Nephron progenitor cell (in vitro differentiated cells): ENCODE measurements at regions not wholly inside any gene's neighbourhood (a gene's known extent, or its start where the extent isn't known, plus 50 kb on each side); places are given as distances from the start of the nearest gene placed in this dataset.

Source experiments
- DNase-seq: peaks from one replicate; pipeline ENCODE4 v3.0.0; 2021
- H3K27ac Mint-ChIP-seq: 2 replicates; pipeline ENCODE4 v1.8.0; 2021; ENCODE audit warnings: mild to moderate bottlenecking, moderate library complexity, mixed read lengths
- H3K27me3 Mint-ChIP-seq: 2 replicates; pipeline ENCODE4 v1.8.0; 2021; ENCODE audit warnings: mild to moderate bottlenecking, low read depth, mixed read lengths; ENCODE audit not compliant: poor library complexity
- H3K36me3 Mint-ChIP-seq: 2 replicates; pipeline ENCODE4 v1.8.0; 2021; ENCODE audit warnings: low read depth, mixed read lengths
- H3K4me1 Mint-ChIP-seq: 2 replicates; pipeline ENCODE4 v1.8.0; 2021; ENCODE audit warnings: mixed read lengths
- H3K4me3 Mint-ChIP-seq: 2 replicates; pipeline ENCODE4 v1.8.0; 2021; ENCODE audit warnings: mild to moderate bottlenecking, moderate library complexity, mixed read lengths
- H3K9me3 Mint-ChIP-seq: 2 replicates; pipeline ENCODE4 v1.8.0; 2021; ENCODE audit warnings: mild to moderate bottlenecking, moderate library complexity, mixed read lengths
- TF ChIP-seq, protein P1 (sequence below): fragments of 200-600 bp; sonication (generic); IDR thresholded peaks from 2 replicates; pipeline ENCODE4 v1.5.0; 2021; ENCODE audit warnings: antibody characterized with exemption

DNA sequence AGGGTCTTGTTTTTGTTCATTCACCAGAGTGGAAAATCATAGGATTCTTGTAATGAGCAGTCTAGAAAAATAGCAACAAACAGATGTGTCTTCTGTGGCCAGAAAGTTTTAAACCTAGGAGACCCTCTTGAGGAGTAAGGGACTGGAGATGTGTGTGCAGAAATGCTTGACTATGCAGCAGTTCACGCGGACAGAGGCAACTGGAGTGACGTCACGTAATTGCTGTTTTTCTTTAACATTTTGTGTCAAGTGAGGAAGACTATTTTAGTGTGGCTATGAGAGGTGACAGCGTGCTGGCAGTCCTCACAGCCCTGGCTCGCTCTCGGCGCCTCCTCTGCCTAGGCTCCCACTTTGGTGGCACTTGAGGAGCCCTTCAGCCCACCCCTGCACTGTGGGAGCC, 163.1 kb upstream of the PTCH1 start:
- no peaks in the 10 kb centered on the region for H3K4me1 Mint-ChIP-seq
- H3K27me3 Mint-ChIP-seq: peaks cover 8% of the 10 kb centered on the region
- peaks cover 43% of the 10 kb centered on the region for H3K9me3 Mint-ChIP-seq
- no peak overlapping the region for H3K27ac Mint-ChIP-seq
- DNase-seq: no peak
- TF ChIP-seq, protein P1, sequence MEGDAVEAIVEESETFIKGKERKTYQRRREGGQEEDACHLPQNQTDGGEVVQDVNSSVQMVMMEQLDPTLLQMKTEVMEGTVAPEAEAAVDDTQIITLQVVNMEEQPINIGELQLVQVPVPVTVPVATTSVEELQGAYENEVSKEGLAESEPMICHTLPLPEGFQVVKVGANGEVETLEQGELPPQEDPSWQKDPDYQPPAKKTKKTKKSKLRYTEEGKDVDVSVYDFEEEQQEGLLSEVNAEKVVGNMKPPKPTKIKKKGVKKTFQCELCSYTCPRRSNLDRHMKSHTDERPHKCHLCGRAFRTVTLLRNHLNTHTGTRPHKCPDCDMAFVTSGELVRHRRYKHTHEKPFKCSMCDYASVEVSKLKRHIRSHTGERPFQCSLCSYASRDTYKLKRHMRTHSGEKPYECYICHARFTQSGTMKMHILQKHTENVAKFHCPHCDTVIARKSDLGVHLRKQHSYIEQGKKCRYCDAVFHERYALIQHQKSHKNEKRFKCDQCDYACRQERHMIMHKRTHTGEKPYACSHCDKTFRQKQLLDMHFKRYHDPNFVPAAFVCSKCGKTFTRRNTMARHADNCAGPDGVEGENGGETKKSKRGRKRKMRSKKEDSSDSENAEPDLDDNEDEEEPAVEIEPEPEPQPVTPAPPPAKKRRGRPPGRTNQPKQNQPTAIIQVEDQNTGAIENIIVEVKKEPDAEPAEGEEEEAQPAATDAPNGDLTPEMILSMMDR: no peak
- H3K4me3 Mint-ChIP-seq: no peak overlapping the region
- peaks cover 11% of the 10 kb centered on the region for H3K36me3 Mint-ChIP-seq

DNA sequence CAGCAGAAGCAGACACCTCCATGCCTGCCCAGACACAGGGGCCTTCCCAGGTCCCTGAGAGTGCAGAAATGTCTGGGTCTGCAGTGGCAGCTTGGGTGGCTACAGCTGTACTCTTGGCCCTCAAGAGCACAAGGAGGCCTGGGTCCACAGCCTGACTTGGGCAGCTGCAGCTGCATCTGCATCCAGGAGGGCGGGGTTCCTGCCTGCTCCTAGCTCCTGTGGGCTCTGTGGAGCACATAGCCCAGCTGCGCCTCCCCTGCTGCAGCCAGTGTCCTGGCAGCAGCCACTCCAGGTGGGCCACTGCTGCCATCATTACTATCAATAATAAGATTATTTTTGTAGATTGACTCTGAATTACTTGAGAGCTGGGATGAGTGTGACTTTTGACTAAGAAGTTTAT, 162.0 kb upstream of the PTCH1 start:
- Mint-ChIP-seq H3K27ac (no peak overlapping the region), H3K36me3 (peaks cover 11% of the 10 kb centered on the region), H3K27me3 (peaks cover 8% of the 10 kb centered on the region), H3K4me3 (no peak overlapping the region), H3K4me1 (no peaks in the 10 kb centered on the region), H3K9me3 (peaks cover 43% of the 10 kb centered on the region)
- TF ChIP-seq, protein P1: no peak
- DNase-seq: no peak

DNA sequence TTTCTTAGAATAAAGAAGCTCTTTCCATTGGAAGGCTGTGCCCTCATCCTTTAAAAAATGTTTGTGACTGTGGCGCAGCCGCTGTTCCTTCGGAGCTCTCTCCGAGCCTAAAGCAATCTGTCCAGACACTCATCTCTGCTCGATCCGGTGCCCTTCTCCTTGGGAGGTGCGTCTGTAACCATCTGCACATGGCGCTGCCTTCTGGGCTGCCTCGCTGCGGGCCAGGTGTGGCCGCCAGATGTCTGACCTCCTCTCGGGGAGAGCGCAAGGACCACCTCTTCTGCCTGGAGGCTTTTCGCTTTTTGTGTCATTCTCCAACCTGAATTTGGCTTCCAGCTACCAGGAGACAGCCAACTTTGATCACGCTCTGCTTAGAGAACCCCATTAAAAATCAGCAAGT, 153.4 kb upstream of the PTCH1 start:
- Mint-ChIP-seq H3K4me1 (peaks cover 18% of the 10 kb centered on the region), H3K9me3 (no peaks in the 10 kb centered on the region), H3K36me3 (no peaks in the 10 kb centered on the region), H3K27ac (no peak overlapping the region), H3K4me3 (no peak overlapping the region), H3K27me3 (peaks cover 9% of the 10 kb centered on the region)
- no peak for DNase-seq
- TF ChIP-seq, protein P1: no peak

DNA sequence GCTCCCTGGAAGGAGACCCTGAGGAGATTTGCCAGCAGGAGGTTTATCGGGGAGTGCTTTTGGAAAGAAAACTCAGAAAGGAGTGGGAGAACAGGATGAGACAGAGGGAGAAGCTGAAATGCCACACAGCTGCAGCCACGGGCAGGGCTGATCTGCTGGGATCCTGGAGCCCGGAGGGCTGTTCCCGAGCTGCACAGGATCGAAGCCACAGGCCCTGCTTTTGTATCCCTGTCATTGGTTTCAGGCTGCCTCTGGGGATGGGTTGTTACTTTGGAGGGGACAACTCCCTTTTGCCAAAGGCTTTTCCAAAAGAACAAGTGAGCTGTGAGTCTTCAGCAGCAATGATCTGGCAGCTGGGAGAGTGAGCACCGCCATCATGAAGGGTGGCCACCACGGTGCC, 152.5 kb upstream of the PTCH1 start:
- Mint-ChIP-seq H3K27me3 (peaks cover 9% of the 10 kb centered on the region), H3K36me3 (no peaks in the 10 kb centered on the region), H3K27ac (peak overlapping the region; percentile 86), H3K4me3 (no peak overlapping the region), H3K9me3 (no peaks in the 10 kb centered on the region), H3K4me1 (peaks cover 18% of the 10 kb centered on the region)
- TF ChIP-seq, protein P1: no peak
- DNase-seq: no peak

DNA sequence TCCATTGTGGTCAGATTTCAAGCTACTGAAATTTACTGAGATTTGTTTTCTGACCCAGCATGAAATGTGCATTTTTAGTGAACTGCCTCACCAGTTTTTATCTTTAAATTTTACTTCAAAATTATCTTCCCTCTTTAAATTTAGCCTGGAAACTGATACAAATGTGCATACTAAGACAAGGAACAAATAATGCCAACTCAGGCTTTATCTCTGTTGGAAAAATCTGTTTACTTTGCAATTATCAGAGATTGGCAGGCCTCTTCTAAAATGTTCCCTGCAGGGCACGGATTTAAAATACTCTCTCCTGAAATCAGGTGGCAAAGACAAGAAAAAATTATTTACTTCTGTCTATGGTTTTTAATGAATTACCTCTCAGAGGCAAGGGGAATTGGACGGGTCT, 151.0 kb upstream of the PTCH1 start:
- no peaks in the 10 kb centered on the region for H3K36me3 Mint-ChIP-seq
- H3K4me1 Mint-ChIP-seq: peaks cover 18% of the 10 kb centered on the region
- no peak for DNase-seq
- no peak overlapping the region for H3K27ac Mint-ChIP-seq
- H3K27me3 Mint-ChIP-seq: peaks cover 9% of the 10 kb centered on the region
- no peak overlapping the region for H3K4me3 Mint-ChIP-seq
- no peaks in the 10 kb centered on the region for H3K9me3 Mint-ChIP-seq
- TF ChIP-seq, protein P1: no peak

DNA sequence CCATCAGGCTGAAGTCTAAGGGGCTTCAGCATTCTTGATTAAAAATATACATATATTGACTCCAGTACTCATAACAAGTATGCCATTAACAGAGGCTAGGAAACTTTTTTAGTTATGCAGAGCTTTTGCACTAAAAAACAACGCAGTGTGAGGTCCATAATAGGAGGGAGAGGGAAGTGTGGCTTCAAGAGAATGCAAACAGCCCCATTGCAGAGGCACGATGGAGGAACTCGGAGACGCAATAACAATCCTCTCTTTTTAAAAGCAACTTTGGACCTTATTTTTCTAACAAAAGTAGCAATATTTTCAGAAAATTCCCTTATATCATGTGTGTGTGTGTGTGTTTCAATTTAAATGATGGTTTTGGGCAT, 150.0 kb upstream of the PTCH1 start:
- Mint-ChIP-seq H3K4me1 (peaks cover 18% of the 10 kb centered on the region), H3K4me3 (no peak overlapping the region), H3K27me3 (peaks cover 11% of the 10 kb centered on the region), H3K27ac (no peak overlapping the region), H3K9me3 (no peaks in the 10 kb centered on the region), H3K36me3 (no peaks in the 10 kb centered on the region)
- DNase-seq: no peak
- TF ChIP-seq, protein P1: no peak
